ENCODE measurements at regions not wholly inside any gene's neighbourhood (a gene's known extent, or its start where the extent isn't known, plus 50 kb on each side); places are given as distances from the start of the nearest gene placed in this dataset.

DNA sequence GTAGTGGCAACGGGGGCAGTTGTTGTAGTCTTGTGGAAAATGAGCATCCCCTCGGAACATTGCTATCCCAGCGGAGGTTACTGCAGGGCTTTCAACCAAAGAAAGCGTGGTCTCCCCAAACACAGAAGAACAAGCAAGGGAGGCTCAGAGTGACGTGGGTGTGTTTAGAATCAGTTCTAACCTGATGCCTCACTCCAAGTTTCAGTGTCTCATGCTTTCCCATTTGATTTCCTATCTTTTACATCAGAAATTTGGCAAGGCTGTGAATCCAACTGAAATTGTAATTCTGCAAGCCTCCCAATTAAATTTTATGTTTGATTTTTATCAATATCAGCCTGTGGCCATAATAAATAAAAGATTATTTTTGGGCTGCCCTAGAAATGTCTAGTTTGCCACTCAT lies 156.1 kb upstream of the LNX1 start:
- TF ChIP-seq, protein P1, sequence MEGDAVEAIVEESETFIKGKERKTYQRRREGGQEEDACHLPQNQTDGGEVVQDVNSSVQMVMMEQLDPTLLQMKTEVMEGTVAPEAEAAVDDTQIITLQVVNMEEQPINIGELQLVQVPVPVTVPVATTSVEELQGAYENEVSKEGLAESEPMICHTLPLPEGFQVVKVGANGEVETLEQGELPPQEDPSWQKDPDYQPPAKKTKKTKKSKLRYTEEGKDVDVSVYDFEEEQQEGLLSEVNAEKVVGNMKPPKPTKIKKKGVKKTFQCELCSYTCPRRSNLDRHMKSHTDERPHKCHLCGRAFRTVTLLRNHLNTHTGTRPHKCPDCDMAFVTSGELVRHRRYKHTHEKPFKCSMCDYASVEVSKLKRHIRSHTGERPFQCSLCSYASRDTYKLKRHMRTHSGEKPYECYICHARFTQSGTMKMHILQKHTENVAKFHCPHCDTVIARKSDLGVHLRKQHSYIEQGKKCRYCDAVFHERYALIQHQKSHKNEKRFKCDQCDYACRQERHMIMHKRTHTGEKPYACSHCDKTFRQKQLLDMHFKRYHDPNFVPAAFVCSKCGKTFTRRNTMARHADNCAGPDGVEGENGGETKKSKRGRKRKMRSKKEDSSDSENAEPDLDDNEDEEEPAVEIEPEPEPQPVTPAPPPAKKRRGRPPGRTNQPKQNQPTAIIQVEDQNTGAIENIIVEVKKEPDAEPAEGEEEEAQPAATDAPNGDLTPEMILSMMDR (IDR thresholded peaks at IDR 0.05), result no peak
- TF ChIP-seq POLR2AphosphoS5 (IDR thresholded peaks at IDR 0.05), result no peak
